AG09319 (cell line): ENCODE measurements at regions not wholly inside any gene's neighbourhood (a gene's known extent, or its start where the extent isn't known, plus 50 kb on each side); places are given as distances from the start of the nearest gene placed in this dataset.

Experiments used
- DNase-seq: peaks from one replicate; pipeline ENCODE4 v3.0.0-alpha.2; 2010; ENCODE audit warnings: low read depth; ENCODE audit errors: extremely low read depth
- CTCF ChIP-seq: IDR thresholded peaks from 2 replicates; pipeline ENCODE4 v1.5.1; 2011; ENCODE audit warnings: low read depth, mild to moderate bottlenecking, inconsistent platforms, low read length, moderate library complexity

DNA sequence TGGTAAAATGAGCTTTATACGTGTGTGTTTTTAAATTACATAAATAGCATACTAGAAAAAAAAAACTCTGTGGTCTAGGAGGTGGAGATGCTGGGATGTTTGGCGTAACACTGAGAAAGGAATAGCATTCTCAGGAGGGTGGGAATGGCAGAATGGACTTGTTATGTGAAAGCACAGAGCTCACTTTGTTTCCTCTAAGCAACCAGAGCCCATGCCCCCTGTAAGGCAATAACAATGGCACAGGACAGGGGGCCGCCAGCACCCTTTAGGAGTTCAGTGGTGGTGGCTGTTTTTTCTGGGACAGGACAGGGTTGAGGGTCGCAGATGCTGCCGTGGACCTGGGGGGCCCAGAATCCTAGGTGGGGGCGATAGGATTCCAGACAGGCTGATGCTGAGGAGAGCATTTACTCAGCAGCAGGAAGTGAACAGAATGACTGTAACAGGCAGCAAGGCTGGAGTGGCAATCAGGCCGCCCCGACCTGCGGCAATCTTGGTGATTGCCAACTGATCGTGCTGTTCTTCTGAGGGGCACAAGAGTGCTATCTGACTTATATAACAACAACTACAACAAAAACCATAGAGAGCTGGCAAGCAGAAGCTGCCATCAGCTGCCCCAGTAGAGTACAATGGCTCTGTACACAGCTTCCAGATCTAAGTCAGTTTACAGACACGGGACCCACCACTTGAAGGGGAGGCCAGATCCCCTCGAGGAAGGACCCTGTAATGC, 160.4 kb downstream of the UACA start:
- no peak for DNase-seq
- no peak for TF ChIP-seq CTCF

- TF ChIP-seq CTCF = no peak
- DNase-seq = no peak
Observed at GRCh38 chr15:70602281-70602680, 161.1 kb downstream of the UACA start.

- no peak for TF ChIP-seq CTCF
- DNase-seq = no peak
Observed at GRCh38 chr15:70597945-70598344, 165.4 kb downstream of the UACA start.

DNA sequence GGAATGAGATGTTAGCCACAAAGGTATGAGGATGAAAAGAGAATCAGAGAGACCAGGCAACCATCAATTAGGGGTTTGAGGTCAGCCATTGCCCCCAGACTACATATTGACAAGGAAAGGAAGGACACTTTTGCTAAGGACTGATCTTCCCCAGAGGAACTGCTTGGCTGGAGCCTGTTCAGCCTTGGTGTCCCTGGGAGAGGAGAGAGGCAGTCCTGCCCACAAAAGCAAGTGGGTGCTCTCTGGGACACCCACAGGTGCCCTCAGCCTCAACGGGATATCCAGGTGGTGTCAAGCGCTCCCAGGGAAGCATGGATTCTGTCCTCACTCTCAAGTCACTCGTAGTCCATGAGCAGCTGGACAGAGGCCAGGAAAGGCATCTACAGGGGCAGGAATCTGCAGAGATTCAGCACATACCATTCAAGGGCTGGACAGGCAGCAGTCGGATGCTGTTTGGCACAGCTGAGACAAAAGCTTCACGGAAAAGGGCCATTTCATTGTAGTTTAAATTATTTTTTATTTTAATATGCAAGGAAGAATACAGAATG, 166.2 kb downstream of the UACA start:
- DNase-seq = no peak
- no peak for TF ChIP-seq CTCF

- TF ChIP-seq CTCF = no peak
- DNase-seq = peak; percentile 30
Observed at GRCh38 chr15:70596354-70597055, 166.9 kb downstream of the UACA start.

- no peak for TF ChIP-seq CTCF
- DNase-seq = no peak
Observed at GRCh38 chr15:70593795-70594194, 169.6 kb downstream of the UACA start.

- no peak for DNase-seq
- no peak for TF ChIP-seq CTCF
Observed at GRCh38 chr15:70589728-70590127, 173.6 kb downstream of the UACA start.
